Activated CD8-positive, alpha-beta memory T cell treated with anti-CD3 and anti-CD28 coated beads, Interleukin-2, amount 10 ng/mL, durations not matched to agents 7 days and 5 days (primary cell): ENCODE measurements at regions not wholly inside any gene's neighbourhood (a gene's known extent, or its start where the extent isn't known, plus 50 kb on each side); places are given as distances from the start of the nearest gene placed in this dataset.

Source experiments
- ATAC-seq: fragments of 150-1000 bp; cut with Tn5 transposase; one replicate; pipeline ENCODE4 v1.10.0; 2021; ENCODE audit warnings: moderate library complexity
- CTCF ChIA-PET: fragments of 350-600 bp; sonication (Branson Sonifier 250); formaldehyde crosslinking; loops from one replicate; lab custom pipeline; 2021; ENCODE audit warnings: antibody characterized with exemption; lab: Charles Lee
- DNase-seq: peaks from one replicate; pipeline ENCODE4 v3.0.0-alpha.2; 2020
- H3K27ac Mint-ChIP-seq: one replicate; pipeline ENCODE4 v1.8.0; 2021; ENCODE audit warnings: mild to moderate bottlenecking, mixed read lengths
- H3K27me3 Mint-ChIP-seq: one replicate; pipeline ENCODE4 v1.8.0; 2021; ENCODE audit warnings: mixed read lengths
- H3K36me3 Mint-ChIP-seq: one replicate; pipeline ENCODE4 v1.8.0; 2021; ENCODE audit warnings: mild to moderate bottlenecking, mixed read lengths
- H3K4me1 Mint-ChIP-seq: one replicate; pipeline ENCODE4 v1.8.0; 2021; ENCODE audit warnings: mixed read lengths
- H3K4me3 Mint-ChIP-seq: one replicate; pipeline ENCODE4 v1.8.0; 2021; ENCODE audit warnings: mild to moderate bottlenecking, moderate library complexity, mixed read lengths
- H3K9me3 Mint-ChIP-seq: one replicate; pipeline ENCODE4 v1.8.0; 2022; ENCODE audit warnings: low read depth, mixed read lengths

- Mint-ChIP-seq H3K27ac (no peak overlapping the region), H3K4me1 (no peaks in the 10 kb centered on the region), H3K36me3 (no peaks in the 10 kb centered on the region), H3K4me3 (no peak overlapping the region), H3K9me3 (no peaks in the 10 kb centered on the region), H3K27me3 (no peaks in the 10 kb centered on the region)
- ATAC-seq, result no peak
- DNase-seq, result no peak
- CTCF ChIA-PET, result no interaction called here
Measured at GRCh38 chr12:5364036-5364770, 67.7 kb upstream of the NTF3 start.

- ATAC-seq (no peak), DNase-seq (no peak)
- H3K9me3 Mint-ChIP-seq, result no peaks in the 10 kb centered on the region
- no peak overlapping the region for H3K4me3 Mint-ChIP-seq
- H3K27me3 Mint-ChIP-seq, result no peaks in the 10 kb centered on the region
- no peak overlapping the region for H3K27ac Mint-ChIP-seq
- H3K36me3 Mint-ChIP-seq, result no peaks in the 10 kb centered on the region
- H3K4me1 Mint-ChIP-seq, result no peaks in the 10 kb centered on the region
- CTCF ChIA-PET, result no interaction called here
Measured at GRCh38 chr12:5369298-5369697, 62.6 kb upstream of the NTF3 start.

- Mint-ChIP-seq H3K9me3 (no peaks in the 10 kb centered on the region), H3K36me3 (no peaks in the 10 kb centered on the region)
- CTCF ChIA-PET, result no interaction called here
Measured at GRCh38 chr12:5371631-5372030, 60.3 kb upstream of the NTF3 start.

GRCh38 chr12:5374713-5375112 is 57.2 kb upstream of the NTF3 start:
- CTCF ChIA-PET, result no interaction called here
- Mint-ChIP-seq H3K27me3 (no peaks in the 10 kb centered on the region), H3K4me3 (no peak overlapping the region), H3K9me3 (no peaks in the 10 kb centered on the region), H3K36me3 (no peaks in the 10 kb centered on the region), H3K27ac (no peak overlapping the region), H3K4me1 (no peaks in the 10 kb centered on the region)
- DNase-seq, result no peak
- no peak for ATAC-seq

More at GRCh38 chr12:5371631-5372030, 60.3 kb upstream of the NTF3 start:
- H3K27me3 Mint-ChIP-seq, result no peaks in the 10 kb centered on the region
- DNase-seq, result no peak
- H3K27ac Mint-ChIP-seq, result no peak overlapping the region
- H3K4me1 Mint-ChIP-seq, result no peaks in the 10 kb centered on the region
- H3K4me3 Mint-ChIP-seq, result no peak overlapping the region
- no peak for ATAC-seq

GRCh38 chr12:5375547-5376295 is 56.2 kb upstream of the NTF3 start:
- no peak overlapping the region for H3K4me3 Mint-ChIP-seq
- ATAC-seq, result no peak

GRCh38 chr12:5376591-5377207 is 55.2 kb upstream of the NTF3 start:
- no peak for ATAC-seq
- Mint-ChIP-seq H3K9me3 (no peaks in the 10 kb centered on the region), H3K36me3 (no peaks in the 10 kb centered on the region), H3K4me3 (no peak overlapping the region), H3K27ac (no peak overlapping the region), H3K27me3 (no peaks in the 10 kb centered on the region), H3K4me1 (no peaks in the 10 kb centered on the region)
- DNase-seq, result no peak
- CTCF ChIA-PET, result no interaction called here

More at GRCh38 chr12:5375547-5376295, 56.2 kb upstream of the NTF3 start:
- Mint-ChIP-seq H3K9me3 (no peaks in the 10 kb centered on the region), H3K4me1 (no peaks in the 10 kb centered on the region), H3K27ac (no peak overlapping the region), H3K27me3 (no peaks in the 10 kb centered on the region), H3K36me3 (no peaks in the 10 kb centered on the region)
- no peak for DNase-seq
- CTCF ChIA-PET, result no interaction called here

GRCh38 chr12:5377997-5378592 is 53.8 kb upstream of the NTF3 start:
- DNase-seq (no peak), ATAC-seq (no peak)
- H3K9me3 Mint-ChIP-seq, result no peaks in the 10 kb centered on the region
- CTCF ChIA-PET, result no interaction called here
- no peak overlapping the region for H3K27ac Mint-ChIP-seq
- H3K4me1 Mint-ChIP-seq, result no peaks in the 10 kb centered on the region
- no peak overlapping the region for H3K4me3 Mint-ChIP-seq
- no peaks in the 10 kb centered on the region for H3K27me3 Mint-ChIP-seq
- H3K36me3 Mint-ChIP-seq, result no peaks in the 10 kb centered on the region

GRCh38 chr12:5379749-5380496 is 52.0 kb upstream of the NTF3 start:
- CTCF ChIA-PET, result no interaction called here
- Mint-ChIP-seq H3K9me3 (no peaks in the 10 kb centered on the region), H3K27ac (no peak overlapping the region), H3K36me3 (no peaks in the 10 kb centered on the region), H3K27me3 (no peaks in the 10 kb centered on the region), H3K4me3 (no peak overlapping the region), H3K4me1 (no peaks in the 10 kb centered on the region)
- ATAC-seq (no peak), DNase-seq (no peak)
